IMR-90 (cell line): ENCODE measurements at regions not wholly inside any gene's neighbourhood (a gene's known extent, or its start where the extent isn't known, plus 50 kb on each side); places are given as distances from the start of the nearest gene placed in this dataset.

Experiments
- ATAC-seq: fragments of 200-7000 bp; cut with Tn5 transposase; 2 replicates; pipeline ENCODE4 v1.9.1; 2020; ENCODE audit warnings: low read depth, mild to moderate bottlenecking, moderate library complexity
- BruUV-seq: library from RNA; stranded (reverse); fragments of 400-500 nt; replicated peaks from 2 replicates; lab custom pipeline; 2021; lab: Mats Ljungman, UMichigan
- CTCF ChIA-PET: fragments of 300-600 bp; formaldehyde crosslinking; extraction: SDS; loops from one replicate; lab custom pipeline; 2021; ENCODE audit warnings: antibody characterized with exemption; lab: Yijun Ruan, JAX
- POLR2A ChIA-PET: fragments of 300-600 bp; sonication (Branson Sonifier 250); formaldehyde crosslinking; loops from one replicate; lab custom pipeline; 2022; ENCODE audit warnings: antibody characterized with exemption; ENCODE audit not compliant: unreplicated experiment; lab: Charles Lee
- DNase-seq: peaks from one replicate; pipeline ENCODE4 v3.0.0; 2013
- H2AFZ ChIP-seq: replicated peaks from 2 replicates; pipeline ENCODE3; 2013; ENCODE audit warnings: low read length, mild to moderate bottlenecking; ENCODE audit not compliant: poor library complexity
- H2AK5ac ChIP-seq: 2 replicates; pipeline ENCODE4 v1.6.1; 2013; ENCODE audit warnings: low read depth, low read length, inconsistent platforms
- H2AK9ac ChIP-seq: replicated peaks from 2 replicates; pipeline ENCODE3; 2013; ENCODE audit warnings: mild to moderate bottlenecking, low read depth, low read length, moderate library complexity; ENCODE audit not compliant: poor library complexity
- H2BK120ac ChIP-seq: 2 replicates; pipeline ENCODE4 v1.6.1; 2013; ENCODE audit warnings: low read depth, low read length, inconsistent platforms
- H2BK15ac ChIP-seq: 3 replicates; pipeline ENCODE4 v1.6.1; 2013; ENCODE audit warnings: low read depth, low read length, inconsistent platforms
- H2BK20ac ChIP-seq: 2 replicates; pipeline ENCODE4 v1.6.1; 2013; ENCODE audit warnings: low read depth, mild to moderate bottlenecking, inconsistent platforms, low read length, moderate library complexity
- H2BK5ac ChIP-seq: 2 replicates; pipeline ENCODE4 v1.6.1; 2013; ENCODE audit warnings: mild to moderate bottlenecking, low read depth, low read length, inconsistent platforms; ENCODE audit not compliant: poor library complexity, severe bottlenecking
- H3K14ac ChIP-seq: replicated peaks from 2 replicates; pipeline ENCODE4 v1.6.1; 2013; ENCODE audit warnings: low read depth, low read length, inconsistent platforms
- H3K18ac ChIP-seq: 2 replicates; pipeline ENCODE4 v1.6.1; 2013; ENCODE audit warnings: low read depth, low read length, control low read depth
- H3K23ac ChIP-seq: 2 replicates; pipeline ENCODE4 v1.6.1; 2013; ENCODE audit warnings: low read depth, low read length, inconsistent platforms
- H3K27ac ChIP-seq: 2 replicates; pipeline ENCODE4 v1.5.1; 2013; ENCODE audit warnings: mild to moderate bottlenecking, control low read depth, low read length; ENCODE audit not compliant: insufficient read depth
- H3K27me3 ChIP-seq: 2 replicates; pipeline ENCODE4 v1.6.1; 2013; ENCODE audit warnings: low read length; ENCODE audit not compliant: control insufficient read depth, insufficient read depth
- H3K36me3 ChIP-seq: 2 replicates; pipeline ENCODE4 v1.6.1; 2013; ENCODE audit warnings: low read length, mixed read lengths; ENCODE audit not compliant: control insufficient read depth, insufficient read depth
- H3K4ac ChIP-seq: 2 replicates; pipeline ENCODE4 v1.6.1; 2013; ENCODE audit warnings: low read depth, low read length, inconsistent platforms
- H3K4me1 ChIP-seq: 2 replicates; pipeline ENCODE4 v1.6.1; 2013; ENCODE audit warnings: low read length, mixed read lengths; ENCODE audit not compliant: control insufficient read depth, insufficient read depth
- H3K4me2 ChIP-seq: 2 replicates; pipeline ENCODE4 v1.6.1; 2013; ENCODE audit warnings: low read depth, mild to moderate bottlenecking, control low read depth, low read length, moderate library complexity
- H3K4me3 ChIP-seq: 2 replicates; pipeline ENCODE4 v1.5.1; 2013; ENCODE audit warnings: low read depth, mild to moderate bottlenecking, control low read depth, low read length, moderate library complexity; ENCODE audit not compliant: insufficient read depth
- H3K56ac ChIP-seq: 2 replicates; pipeline ENCODE4 v1.6.1; 2013; ENCODE audit warnings: low read length, inconsistent platforms; ENCODE audit not compliant: insufficient read depth; ENCODE audit errors: extremely low read depth
- H3K79me1 ChIP-seq, 2 experiments: 2 replicates each; pipeline ENCODE4 v1.6.1; 2013; ENCODE audit warnings: low read length in 2 of 2, inconsistent platforms in 1 of 2, low read depth in 1 of 2
- H3K9ac ChIP-seq: 2 replicates; pipeline ENCODE4 v1.6.1; 2013; ENCODE audit warnings: low read depth, low read length, control low read depth
- H3K9me1 ChIP-seq: 2 replicates; pipeline ENCODE4 v1.6.1; 2013; ENCODE audit warnings: low read length, inconsistent platforms; ENCODE audit not compliant: insufficient read depth
- H3K9me3 ChIP-seq: 2 replicates; pipeline ENCODE4 v1.6.1; 2013; ENCODE audit warnings: low read length; ENCODE audit not compliant: control insufficient read depth, insufficient read depth
- H4K20me1 ChIP-seq: 2 replicates; pipeline ENCODE4 v1.6.1; 2013; ENCODE audit warnings: low read length, inconsistent platforms; ENCODE audit not compliant: insufficient read depth
- H4K5ac ChIP-seq: 2 replicates; pipeline ENCODE4 v1.6.1; 2013; ENCODE audit warnings: mild to moderate bottlenecking, low read depth, low read length, control low read depth
- H4K8ac ChIP-seq, 2 experiments: 2 replicates each; pipeline ENCODE4 v1.6.1; 2013; ENCODE audit warnings: low read depth in 2 of 2, low read length in 2 of 2, control low read depth in 1 of 2, inconsistent platforms in 1 of 2
- H4K91ac ChIP-seq: 2 replicates; pipeline ENCODE4 v1.6.1; 2013; ENCODE audit warnings: low read depth, low read length, inconsistent platforms; ENCODE audit not compliant: insufficient read depth
- CHD1 ChIP-seq: IDR thresholded peaks from 2 replicates; pipeline ENCODE4 v1.6.1; 2012; ENCODE audit warnings: low read depth, low read length, improper control_type of control experiment
- FOS ChIP-seq: fragments of 150-350 bp; IDR thresholded peaks from 2 replicates; pipeline ENCODE4 v1.6.1; 2016; ENCODE audit warnings: low read depth, low read length
- MAZ ChIP-seq: IDR thresholded peaks from 2 replicates; pipeline ENCODE4 v1.6.1; 2012; ENCODE audit warnings: low read depth, mild to moderate bottlenecking, low read length, improper control_type of control experiment, moderate library complexity, borderline replicate concordance
- MXI1 ChIP-seq: IDR thresholded peaks from 2 replicates; pipeline ENCODE4 v1.6.1; 2012; ENCODE audit warnings: low read depth, mild to moderate bottlenecking, low read length, moderate library complexity, borderline replicate concordance
- NFE2L2 ChIP-seq: fragments of 150-350 bp; IDR thresholded peaks from 2 replicates; pipeline ENCODE4 v1.6.1; 2016; ENCODE audit warnings: low read depth, mild to moderate bottlenecking, low read length
- WGBS, 2 experiments: methylation state at CpG; one replicate each; pipeline versions ENCODE4 v1.1.5 to v1.1.7; 2013; ENCODE audit warnings: missing lambda C conversion rate in 2 of 2; ENCODE audit not compliant: insufficient read length in 1 of 2; ENCODE audit errors: extremely low coverage in 2 of 2; 5-methylcytosine and 5-hydroxymethylcytosine counted together
- dilution Hi-C: fragments of 300-500 bp; cut with HindIII; formaldehyde crosslinking; loops from one replicate; pipeline ENCODE4 v1.14.3; 2018; ENCODE audit warnings: low sequenced_read_pairs; ENCODE audit not compliant: unreplicated experiment
- in situ Hi-C: fragments of 300-500 bp; cut with MboI; formaldehyde crosslinking; loops from 3 replicates; pipeline ENCODE4 v1.14.3; 2019; ENCODE audit warnings: low sequenced_read_pairs, inconsistent platforms, mixed read lengths
- intact Hi-C: fragments of 100-400 bp; cut with micrococcal nuclease; formaldehyde crosslinking; loops from 2 replicates; pipeline ENCODE4 v1.10.0; 2022
- TF ChIP-seq, protein P1 (sequence below): fragments of 150-350 bp; IDR thresholded peaks from 2 replicates; pipeline ENCODE4 v1.6.1; 2016; ENCODE audit warnings: low read depth, mild to moderate bottlenecking, low read length, moderate library complexity, borderline replicate concordance
- TF ChIP-seq, protein P2 (sequence below): conservative IDR thresholded peaks from 2 replicates; pipeline ENCODE4 v1.5.1; 2012; ENCODE audit warnings: mild to moderate bottlenecking, low read depth, low read length, improper control_type of control experiment

DNA sequence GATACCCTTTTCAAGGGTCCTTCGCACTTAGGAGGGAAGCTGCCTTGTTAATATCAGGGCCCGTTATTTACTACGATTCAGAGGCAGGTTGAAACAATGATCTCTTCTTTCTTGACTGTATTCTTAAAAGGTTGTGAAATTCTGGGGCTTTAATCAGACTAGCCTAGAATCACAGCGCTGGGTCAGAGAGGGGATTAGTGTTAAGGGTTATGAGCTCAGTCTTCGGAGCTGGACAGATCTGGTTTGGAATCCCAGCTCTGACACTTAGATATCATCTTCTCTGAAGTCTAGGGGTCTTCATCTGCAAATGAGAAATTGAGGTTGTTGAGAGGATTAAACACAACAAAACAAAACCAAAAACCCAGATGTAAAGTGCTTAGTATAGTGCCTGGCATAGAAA, 77.4 kb downstream of the CD83 start:
- H3K18ac ChIP-seq = no peak overlapping the region
- H3K36me3 ChIP-seq = no peaks in the 10 kb centered on the region
- ChIA-PET POLR2A (no interaction called here), CTCF (no interaction called here)
- H2AK9ac ChIP-seq = no peak overlapping the region
- H3K4me1 ChIP-seq = no peaks in the 10 kb centered on the region
- H2BK5ac ChIP-seq = no peak overlapping the region
- intact Hi-C loops (no loop called here), in situ Hi-C loops (no loop called here), dilution Hi-C loops (no loop called here)
- no peak overlapping the region for H2BK120ac ChIP-seq
- H3K14ac ChIP-seq = no peak overlapping the region
- no peak overlapping the region for H2AFZ ChIP-seq
- no peaks in the 10 kb centered on the region for H4K20me1 ChIP-seq
- WGBS, 2 experiments = no CpG with 5 or more reads among the region's 5 CpGs
- no peak overlapping the region for H2AK5ac ChIP-seq
- peaks cover 48% of the 10 kb centered on the region for H3K27me3 ChIP-seq
- H3K9ac ChIP-seq = no peak overlapping the region
- H4K5ac ChIP-seq = no peak overlapping the region
- no peak overlapping the region for H2BK15ac ChIP-seq
- ATAC-seq (no peak), DNase-seq (no peak)
- BruUV-seq = no TSS peak
- H3K4ac ChIP-seq = no peak overlapping the region
- no peak overlapping the region for H3K27ac ChIP-seq
- H3K4me2 ChIP-seq = no peak overlapping the region
- no peak overlapping the region for H3K4me3 ChIP-seq
- no peak overlapping the region for H2BK20ac ChIP-seq
- H3K79me1 ChIP-seq = no peaks in the 10 kb centered on the region
- no peaks in the 10 kb centered on the region for H3K9me3 ChIP-seq
- H3K9me1 ChIP-seq = no peaks in the 10 kb centered on the region
- H3K23ac ChIP-seq = no peak overlapping the region
- no peak overlapping the region for H4K8ac ChIP-seq
- H3K56ac ChIP-seq = no peak overlapping the region
- TF ChIP-seq MAZ (no peak), CHD1 (no peak), FOS (no peak), MXI1 (no peak), NFE2L2 (no peak)
- TF ChIP-seq, protein P1, sequence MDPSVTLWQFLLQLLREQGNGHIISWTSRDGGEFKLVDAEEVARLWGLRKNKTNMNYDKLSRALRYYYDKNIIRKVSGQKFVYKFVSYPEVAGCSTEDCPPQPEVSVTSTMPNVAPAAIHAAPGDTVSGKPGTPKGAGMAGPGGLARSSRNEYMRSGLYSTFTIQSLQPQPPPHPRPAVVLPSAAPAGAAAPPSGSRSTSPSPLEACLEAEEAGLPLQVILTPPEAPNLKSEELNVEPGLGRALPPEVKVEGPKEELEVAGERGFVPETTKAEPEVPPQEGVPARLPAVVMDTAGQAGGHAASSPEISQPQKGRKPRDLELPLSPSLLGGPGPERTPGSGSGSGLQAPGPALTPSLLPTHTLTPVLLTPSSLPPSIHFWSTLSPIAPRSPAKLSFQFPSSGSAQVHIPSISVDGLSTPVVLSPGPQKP = no peak
- TF ChIP-seq, protein P2, sequence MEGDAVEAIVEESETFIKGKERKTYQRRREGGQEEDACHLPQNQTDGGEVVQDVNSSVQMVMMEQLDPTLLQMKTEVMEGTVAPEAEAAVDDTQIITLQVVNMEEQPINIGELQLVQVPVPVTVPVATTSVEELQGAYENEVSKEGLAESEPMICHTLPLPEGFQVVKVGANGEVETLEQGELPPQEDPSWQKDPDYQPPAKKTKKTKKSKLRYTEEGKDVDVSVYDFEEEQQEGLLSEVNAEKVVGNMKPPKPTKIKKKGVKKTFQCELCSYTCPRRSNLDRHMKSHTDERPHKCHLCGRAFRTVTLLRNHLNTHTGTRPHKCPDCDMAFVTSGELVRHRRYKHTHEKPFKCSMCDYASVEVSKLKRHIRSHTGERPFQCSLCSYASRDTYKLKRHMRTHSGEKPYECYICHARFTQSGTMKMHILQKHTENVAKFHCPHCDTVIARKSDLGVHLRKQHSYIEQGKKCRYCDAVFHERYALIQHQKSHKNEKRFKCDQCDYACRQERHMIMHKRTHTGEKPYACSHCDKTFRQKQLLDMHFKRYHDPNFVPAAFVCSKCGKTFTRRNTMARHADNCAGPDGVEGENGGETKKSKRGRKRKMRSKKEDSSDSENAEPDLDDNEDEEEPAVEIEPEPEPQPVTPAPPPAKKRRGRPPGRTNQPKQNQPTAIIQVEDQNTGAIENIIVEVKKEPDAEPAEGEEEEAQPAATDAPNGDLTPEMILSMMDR = no peak
- no peak overlapping the region for H4K91ac ChIP-seq
